MM.1S (cell line): ENCODE measurements at regions not wholly inside any gene's neighbourhood (a gene's known extent, or its start where the extent isn't known, plus 50 kb on each side); places are given as distances from the start of the nearest gene placed in this dataset.

Experiments
- EZH2 ChIP-seq: fragments of 300-600 bp; sonication (generic); optimal IDR thresholded peaks from 2 replicates; pipeline ENCODE3; 2017; ENCODE audit warnings: low read depth, mild to moderate bottlenecking, antibody characterized with exemption, low read length, mixed read lengths
- EZH2phosphoT487 ChIP-seq: fragments of 300-600 bp; sonication (generic); IDR thresholded peaks from 2 replicates; pipeline ENCODE4 v1.6.1; 2018; ENCODE audit warnings: antibody characterized with exemption, low read length
- TF ChIP-seq, protein P1 (sequence below): fragments of 300-600 bp; sonication (generic); IDR thresholded peaks from 2 replicates; pipeline ENCODE4 v1.5.1; 2016; ENCODE audit warnings: antibody characterized with exemption, low read length, mixed read lengths

DNA sequence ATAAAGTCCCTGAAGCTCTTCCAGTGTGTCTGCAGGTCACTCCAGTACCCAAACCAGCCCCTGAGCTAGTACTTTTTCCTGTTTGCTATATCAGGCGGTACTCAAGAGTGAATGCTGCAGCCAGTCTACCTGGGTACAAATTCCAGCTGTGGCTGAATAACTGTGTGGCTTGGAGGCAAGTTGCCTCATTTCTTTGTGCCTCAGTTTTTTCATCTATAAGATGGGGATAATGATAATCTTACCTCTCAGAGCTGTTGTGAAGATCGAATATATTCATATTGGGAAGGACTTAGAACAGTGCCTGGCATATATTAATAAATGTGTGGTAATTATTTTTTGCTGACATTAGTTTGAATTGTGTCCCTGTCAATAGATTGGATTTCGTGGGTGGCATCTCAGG is 191.2 kb downstream of the WDR11 start:
- TF ChIP-seq, protein P1, sequence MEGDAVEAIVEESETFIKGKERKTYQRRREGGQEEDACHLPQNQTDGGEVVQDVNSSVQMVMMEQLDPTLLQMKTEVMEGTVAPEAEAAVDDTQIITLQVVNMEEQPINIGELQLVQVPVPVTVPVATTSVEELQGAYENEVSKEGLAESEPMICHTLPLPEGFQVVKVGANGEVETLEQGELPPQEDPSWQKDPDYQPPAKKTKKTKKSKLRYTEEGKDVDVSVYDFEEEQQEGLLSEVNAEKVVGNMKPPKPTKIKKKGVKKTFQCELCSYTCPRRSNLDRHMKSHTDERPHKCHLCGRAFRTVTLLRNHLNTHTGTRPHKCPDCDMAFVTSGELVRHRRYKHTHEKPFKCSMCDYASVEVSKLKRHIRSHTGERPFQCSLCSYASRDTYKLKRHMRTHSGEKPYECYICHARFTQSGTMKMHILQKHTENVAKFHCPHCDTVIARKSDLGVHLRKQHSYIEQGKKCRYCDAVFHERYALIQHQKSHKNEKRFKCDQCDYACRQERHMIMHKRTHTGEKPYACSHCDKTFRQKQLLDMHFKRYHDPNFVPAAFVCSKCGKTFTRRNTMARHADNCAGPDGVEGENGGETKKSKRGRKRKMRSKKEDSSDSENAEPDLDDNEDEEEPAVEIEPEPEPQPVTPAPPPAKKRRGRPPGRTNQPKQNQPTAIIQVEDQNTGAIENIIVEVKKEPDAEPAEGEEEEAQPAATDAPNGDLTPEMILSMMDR = no peak
- TF ChIP-seq EZH2 (no peak), EZH2phosphoT487 (no peak)
